Kidney capillary endothelial cell (primary cell): ENCODE measurements at regions not wholly inside any gene's neighbourhood (a gene's known extent, or its start where the extent isn't known, plus 50 kb on each side); places are given as distances from the start of the nearest gene placed in this dataset.
"Not testable (repeated sequence)": the region's sequence is repeated elsewhere in the genome, so short reads cannot be mapped to it uniquely, and the experiment has no call there.

ENCODE experiments used
- DNase-seq: peaks from one replicate; pipeline ENCODE4 v3.0.0-alpha.2; 2018; ENCODE audit warnings: low spot score

DNA sequence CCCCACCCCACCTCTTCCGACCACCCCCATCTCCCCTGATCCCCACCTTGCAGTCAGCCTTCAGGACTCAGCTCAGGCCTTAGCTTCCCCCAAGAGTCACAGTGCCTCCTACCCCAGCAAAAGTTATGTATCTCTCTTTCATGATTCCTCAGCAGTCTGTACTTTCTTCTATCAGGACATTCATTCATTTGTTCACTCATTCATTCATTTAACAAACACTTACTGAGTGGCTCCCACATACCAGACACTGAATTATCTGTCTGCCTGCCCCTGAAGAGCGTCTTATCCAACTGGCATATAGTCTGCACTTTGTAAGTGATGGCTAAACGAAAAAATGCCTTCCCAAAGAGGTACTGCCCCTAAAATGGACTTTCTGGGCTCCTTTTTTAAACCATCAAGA lies 114.4 kb upstream of the SLC35F3 start:
- no peak for DNase-seq

DNA sequence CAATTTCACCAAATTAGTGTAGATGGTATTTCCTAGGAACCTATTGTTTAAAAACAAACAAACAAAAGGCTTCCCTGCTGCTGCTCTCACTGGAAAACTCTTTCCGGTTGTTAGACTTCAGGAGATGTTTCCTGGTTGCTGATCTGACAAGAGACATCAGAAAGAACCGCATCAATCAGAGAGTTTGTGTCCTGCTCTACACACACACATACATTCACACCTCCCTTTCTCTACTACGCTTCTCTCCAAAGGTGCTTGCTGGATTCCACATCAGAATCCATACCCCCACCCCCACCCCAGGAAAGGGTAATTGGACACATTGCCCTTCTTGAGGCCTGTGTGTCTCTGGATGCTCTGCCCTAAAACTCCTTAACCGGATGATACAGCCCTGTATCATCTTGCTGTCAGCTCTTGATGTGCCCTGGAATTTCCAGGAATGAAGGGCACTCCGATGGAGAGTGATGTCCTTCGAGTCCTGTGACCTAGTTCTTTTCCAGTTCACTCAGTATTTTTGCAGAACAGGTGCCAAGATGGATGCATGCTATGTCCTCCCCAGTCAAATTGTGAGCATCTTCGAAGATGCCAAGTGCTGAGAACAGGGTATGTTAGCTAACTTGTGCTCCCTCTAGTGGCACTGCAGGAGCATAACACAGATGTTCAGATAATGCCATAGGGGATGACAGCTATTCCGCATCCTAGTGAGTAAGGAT lies 113.7 kb upstream of the SLC35F3 start:
- peak; percentile 72 for DNase-seq

DNA sequence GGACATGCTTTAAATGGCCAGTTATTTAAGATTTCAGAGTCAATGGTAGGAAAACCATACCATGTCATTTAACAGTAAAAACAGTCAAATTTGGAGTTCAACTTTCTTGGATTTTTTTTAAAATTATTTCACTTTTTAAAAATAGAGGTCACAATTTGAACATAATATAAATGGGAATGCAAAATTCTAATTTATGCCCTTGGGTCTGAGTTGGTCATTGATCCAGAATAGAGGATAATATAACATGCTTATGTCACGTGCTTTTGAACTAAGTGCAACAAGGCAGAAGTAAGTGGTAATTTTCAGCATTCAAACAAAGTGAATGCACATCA lies 113.1 kb upstream of the SLC35F3 start:
- no peak for DNase-seq

DNA sequence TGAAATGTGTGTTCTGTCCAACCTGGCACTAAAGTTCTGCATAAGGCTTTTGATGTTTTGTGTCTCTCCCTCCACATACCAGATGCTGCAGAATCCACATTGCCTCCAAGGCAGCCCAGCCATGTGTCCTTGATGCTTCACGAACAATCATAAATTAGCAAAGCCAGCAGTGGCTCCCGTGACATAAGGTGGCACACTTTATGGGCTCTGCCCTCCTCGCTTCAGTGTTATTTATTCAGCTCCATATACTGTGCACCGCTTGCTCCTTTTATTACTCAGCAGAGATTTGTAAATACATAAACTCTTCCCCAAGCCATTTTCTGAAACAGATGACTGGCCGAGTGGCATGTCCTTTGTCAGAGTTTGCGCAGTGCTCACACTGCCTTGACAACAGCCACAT lies 112.8 kb upstream of the SLC35F3 start:
- DNase-seq: no peak

DNA sequence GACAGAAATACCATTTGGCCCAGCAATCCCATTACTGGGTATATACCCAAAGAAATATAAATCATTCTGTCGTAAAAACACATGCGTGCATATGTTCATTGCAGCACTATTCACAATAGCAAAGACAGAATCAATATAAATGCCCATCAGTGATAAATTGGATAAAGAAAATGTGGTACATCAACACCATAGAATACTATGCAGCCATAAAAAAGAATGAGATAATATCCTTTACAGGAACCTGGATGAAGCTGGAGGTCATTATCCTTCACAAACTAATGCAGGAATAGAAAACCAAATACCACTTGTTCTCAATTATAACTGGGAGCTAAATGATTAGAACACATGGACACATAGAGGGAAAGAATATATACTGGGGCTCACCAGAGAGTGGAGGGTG lies 109.6 kb upstream of the SLC35F3 start:
- no peak for DNase-seq

DNA sequence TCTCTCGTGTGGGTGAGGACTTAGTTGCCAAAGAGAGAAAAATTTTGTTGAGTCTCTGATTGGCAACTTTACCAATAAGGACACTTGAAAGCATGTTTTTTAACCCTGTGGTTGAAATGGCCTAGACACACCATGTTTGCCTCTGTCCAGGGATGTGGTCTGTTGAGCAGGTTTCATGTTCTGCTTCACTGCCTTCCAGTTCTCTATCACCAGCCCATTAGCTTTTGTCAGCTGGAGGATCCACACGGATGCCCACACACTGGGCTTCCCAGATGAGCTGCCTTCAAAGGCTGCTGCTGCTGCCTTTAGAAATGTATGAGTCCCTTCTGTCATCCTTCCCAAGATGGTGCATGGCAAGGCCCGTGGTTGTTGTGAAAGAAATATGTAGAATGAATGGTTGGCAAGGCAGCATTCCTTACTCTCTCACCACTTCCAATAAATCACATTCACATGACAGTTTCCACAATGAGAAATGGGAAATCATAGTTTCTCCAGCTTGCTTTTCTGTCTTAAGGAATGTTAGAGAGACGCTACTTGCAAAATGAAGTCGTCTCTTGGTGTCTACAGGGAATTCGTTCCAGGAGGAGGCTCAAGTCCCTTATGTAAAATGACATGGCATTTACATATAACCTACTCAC lies 108.2 kb upstream of the SLC35F3 start:
- no peak for DNase-seq

DNA sequence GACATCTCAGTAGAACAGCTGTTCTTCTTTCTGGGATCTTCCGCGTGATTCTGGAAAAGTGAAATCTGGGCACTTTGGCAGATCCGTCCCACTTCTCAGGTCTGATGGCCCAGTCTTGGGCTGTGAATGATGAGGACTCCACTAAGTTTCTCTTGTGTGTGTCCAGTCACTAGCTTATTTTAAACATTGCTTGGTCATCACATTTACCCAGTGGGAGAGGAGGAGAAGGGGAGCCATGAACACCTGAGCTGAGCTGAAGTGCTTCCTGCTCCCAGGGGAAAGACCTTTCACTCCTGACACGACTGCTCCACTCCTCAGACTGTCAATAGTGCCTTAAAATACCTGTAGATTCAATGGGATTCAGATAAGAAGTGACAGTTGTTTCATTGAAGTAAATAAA lies 101.9 kb upstream of the SLC35F3 start:
- no peak for DNase-seq

DNA sequence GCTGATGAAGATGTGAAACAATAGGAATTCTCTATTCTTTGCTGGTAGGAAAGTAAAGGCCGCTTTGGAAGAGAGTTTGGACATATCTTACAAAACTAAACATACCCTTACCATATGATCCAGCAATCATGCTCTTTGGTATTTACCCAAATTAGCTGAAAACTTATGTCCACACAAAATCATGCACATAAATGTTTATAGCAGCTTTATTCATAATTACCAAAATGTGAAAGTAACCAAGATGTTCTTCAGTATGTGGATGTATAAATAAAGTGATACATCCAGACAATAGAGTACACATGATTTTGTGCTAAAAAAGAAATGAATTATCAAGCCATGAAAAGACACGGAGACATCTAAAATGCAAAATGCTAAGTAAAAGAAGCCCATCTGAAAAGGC lies 98.7 kb upstream of the SLC35F3 start:
- no peak for DNase-seq

DNA sequence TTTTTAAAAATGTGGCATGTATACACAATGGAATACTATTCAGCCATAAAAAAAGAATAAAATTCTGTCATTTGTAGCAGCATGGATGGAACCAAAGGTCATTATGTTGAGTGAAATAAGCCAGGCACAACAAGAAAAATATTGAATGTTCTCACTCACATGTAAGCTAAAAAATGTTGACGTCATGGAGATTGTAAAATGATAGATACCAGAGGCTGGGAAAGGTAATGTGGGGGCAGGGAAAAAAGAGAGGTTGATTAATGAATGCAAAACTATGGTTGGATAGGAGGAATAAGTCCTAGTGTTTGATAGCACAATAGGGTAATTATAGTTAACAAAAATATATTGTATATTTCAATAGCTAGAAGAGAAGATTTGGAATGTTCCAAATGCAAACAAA lies 89.1 kb upstream of the SLC35F3 start:
- DNase-seq: no peak

DNA sequence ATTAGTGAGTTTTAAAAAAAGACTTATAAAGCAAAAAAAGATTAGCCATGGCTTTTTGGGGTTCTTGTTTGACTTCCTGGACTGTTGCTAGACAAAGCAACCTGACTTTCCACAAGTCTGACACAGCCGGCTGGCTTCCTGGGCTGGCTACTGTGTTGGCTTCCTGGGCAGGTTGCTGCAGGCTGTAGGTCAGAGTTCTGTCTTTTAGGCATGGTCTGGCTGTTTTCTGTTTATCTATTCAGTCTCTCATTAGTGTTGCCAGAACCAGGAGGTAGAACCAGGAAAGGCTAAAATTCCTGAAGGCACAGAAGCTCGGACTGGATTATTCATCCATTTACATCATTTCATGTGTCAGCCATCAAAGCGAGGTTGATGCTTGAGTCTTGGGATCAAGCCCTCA lies 88.6 kb upstream of the SLC35F3 start:
- no peak for DNase-seq

DNA sequence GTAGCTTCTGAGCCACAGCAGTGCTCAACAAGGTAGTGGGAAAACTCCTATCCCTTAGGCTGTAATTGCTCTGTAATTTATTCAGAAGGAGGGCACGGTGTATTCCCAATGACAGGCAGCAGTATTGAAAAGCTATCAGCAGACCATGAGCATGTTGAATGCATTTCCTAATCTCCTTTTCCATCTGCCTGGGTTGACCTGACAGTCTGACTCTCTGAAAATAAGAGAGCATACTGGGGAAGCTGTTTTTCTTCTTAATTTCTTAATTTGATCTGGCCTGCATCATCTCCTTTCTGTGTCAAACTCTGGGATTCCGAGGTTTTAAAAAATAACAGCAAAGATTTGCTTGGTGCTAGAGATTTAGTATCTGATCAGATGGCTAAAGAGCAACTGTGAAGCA lies 88.1 kb upstream of the SLC35F3 start:
- DNase-seq: no peak

DNA sequence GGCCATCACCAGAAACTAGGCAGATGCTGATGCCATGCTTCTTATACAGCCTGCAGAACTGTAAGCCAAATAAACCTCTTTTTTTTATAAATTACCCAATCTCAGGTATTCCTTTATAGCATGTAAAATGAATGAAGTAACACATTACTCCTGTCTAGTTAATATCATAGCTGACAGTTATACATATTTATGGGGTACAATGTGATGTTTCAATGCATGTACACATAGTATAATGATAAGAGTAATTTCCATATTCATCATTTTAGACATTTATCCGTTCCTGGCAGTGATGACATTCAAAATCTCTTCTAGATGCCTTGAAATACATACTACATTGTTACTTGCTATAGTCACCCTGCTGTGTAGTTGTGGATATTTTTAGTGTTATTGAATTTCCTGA lies 85.4 kb upstream of the SLC35F3 start:
- no peak for DNase-seq

DNA sequence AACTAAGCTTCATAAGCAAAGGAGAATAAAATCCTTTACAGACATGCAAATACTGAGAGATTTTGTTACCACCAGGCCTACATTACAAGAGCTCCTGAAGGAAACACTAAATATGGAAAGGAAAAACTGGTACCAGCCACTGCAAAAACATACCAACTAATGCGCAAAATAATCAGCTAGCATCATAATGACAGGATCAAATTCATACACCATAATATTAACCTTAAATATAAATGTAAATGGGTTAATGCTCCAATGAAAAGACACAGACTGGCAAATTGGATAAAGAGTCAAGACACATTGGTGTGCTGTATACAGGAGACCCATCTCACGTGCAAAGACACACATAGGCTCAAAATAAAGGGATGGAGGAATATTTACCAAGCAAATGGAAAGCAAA lies 80.3 kb upstream of the SLC35F3 start:
- not testable (repeated sequence) for DNase-seq

DNA sequence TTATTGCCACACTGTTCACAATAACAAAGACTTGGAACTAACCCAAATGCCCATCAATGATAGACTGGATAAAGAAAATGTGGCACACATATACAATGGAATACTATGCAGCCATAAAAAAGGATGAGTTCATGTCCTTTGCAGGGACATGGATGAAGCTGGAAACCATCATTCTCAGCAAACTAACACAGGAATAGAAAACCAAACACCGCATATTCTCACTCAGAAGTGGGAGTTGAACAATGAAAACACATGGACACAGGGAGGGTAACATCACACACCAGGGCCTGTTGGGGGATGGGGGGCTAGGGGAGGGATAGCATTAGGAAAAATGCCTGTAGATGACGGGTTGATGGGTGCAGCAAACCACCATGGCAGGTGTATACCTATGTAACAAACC lies 76.5 kb upstream of the SLC35F3 start:
- DNase-seq: not testable (repeated sequence)

DNA sequence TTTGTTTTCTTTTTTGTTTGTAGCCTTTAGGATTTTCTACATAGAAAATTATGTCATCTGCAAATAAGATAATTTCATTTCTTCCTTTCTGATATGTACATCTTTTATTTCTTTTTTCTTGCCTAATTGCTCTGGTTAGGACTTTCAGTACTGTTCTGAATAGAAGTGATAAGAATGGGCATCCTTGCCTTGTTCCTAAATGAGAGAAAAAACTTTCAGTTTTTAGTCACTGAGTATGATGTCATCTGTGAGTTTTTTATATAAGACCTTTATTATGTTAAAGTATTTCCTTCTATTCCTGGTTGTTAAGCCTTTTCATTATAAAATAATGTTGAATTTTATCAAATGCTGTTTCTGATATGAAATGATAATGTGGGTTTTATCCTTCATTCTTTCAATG lies 76.0 kb upstream of the SLC35F3 start:
- DNase-seq: no peak

DNA sequence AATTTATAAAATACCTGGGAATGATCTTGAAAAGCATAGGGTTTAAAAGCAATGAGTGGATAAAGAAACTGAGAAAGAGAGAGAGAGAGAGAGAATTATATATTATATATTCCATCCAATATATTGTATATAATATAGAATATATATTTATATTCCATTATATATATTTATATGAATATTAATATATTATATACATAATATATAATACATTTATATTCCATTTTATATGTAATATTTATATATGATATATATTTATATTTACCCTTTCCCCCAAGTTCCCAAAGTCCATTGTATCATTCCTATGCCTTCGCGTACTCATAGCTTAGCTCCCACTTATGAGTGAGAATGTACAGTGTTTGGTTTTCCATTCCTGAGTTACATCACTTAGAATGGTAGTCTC lies 69.9 kb upstream of the SLC35F3 start:
- no peak for DNase-seq

DNA sequence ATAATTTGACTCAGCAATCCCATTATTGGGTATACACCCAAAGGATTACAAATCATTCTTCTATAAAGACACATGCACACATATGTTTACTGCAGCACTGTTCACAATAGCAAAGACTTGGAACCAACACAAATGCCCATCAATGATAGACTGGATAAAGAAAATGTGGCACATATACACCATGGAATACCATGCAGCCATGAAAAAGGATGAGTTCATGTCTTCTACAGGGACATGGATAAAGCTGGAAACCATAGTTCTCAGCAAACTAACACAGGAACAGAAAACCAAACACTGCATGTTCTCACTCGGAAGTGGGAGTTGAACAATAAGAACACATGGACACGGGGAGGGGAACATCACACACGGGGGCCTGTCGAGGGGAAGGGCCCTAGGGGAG lies 66.3 kb upstream of the SLC35F3 start:
- not testable (repeated sequence) for DNase-seq

DNA sequence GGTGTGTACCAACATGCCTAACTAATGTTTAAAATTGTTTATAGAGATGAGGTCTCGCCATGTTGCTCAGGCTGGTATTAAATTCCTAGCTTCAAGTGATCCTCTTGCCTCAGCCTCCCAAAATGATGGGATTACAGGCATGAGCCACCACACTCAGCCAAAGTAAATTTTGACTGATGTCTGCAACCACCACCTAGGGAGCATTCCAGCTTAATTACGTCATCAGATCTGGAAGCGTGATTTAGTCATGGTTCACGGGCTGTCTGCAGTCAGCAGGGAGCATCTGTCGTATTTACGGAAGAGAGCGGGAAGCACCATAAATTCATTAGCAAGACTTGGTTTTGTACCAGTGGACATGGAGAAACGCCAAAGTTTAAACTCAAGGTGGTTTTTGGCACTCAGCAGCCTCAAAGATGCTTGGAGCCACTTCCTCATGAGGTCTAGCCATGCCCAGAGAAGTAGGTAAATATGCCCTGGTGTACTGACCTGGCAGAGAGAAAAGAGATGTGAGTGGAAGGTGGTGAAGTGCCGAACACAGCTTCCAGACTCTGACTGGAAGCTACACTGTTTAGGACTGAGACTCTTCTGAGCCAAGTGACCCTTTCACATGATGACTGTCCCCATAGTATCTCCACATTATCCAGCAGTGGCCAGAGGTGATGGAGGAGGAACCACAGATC lies 60.8 kb upstream of the SLC35F3 start:
- DNase-seq: peak; percentile 53

DNA sequence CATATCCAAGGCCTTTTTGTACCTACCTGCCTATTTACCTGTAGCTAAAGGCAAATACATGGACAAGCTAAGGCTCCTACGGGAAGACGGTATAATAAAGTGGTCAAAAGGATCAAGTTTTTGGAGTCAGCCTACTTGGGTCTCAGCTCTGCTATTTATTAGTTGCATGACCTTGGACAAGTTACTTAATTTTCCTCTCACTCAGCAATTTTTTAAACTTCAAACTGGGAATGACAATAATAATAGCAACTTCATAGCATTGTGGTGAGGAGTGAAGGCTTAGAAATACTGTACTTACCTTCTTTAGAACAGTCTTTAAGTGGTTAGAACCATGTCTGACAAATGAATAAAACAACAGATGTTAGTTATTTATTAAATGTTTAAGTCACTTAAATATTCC lies 60.2 kb upstream of the SLC35F3 start:
- DNase-seq: peak; percentile 18

DNA sequence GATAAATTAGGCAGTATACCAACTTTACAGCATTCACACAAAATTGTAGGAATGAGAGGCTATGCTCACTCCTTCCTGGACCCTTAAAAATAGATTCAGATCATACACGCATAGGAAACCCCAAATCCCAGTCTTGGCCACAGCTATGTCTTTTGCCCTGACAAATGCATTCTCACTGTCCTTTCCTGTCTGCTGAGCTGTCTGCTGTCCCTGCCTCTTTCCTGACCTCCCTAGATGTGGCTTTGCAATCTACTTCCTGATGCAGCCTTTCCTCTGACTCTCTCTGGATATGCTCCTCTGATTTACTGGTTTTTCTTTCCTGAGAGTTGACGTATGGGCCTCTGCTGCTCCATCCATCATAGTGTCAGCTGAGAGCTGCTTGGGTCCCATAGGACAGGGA lies 59.8 kb upstream of the SLC35F3 start:
- peak; percentile 77 for DNase-seq
